DOHH2 (cell line): ENCODE measurements at regions not wholly inside any gene's neighbourhood (a gene's known extent, or its start where the extent isn't known, plus 50 kb on each side); places are given as distances from the start of the nearest gene placed in this dataset.

Experiments used
- H3F3A ChIP-seq: fragments of 200-600 bp; sonication (generic), shearing (Covaris generic); 2 replicates; pipeline ENCODE4 v1.6.0; 2016; ENCODE audit warnings: antibody characterized with exemption, mild to moderate bottlenecking; ENCODE audit not compliant: control insufficient read depth, insufficient read depth
- H3K27ac ChIP-seq: fragments of 200-600 bp; sonication (generic); 2 replicates; pipeline ENCODE4 v1.5.1; 2014; ENCODE audit warnings: low read depth, mild to moderate bottlenecking, low read length, moderate library complexity
- H3K27me3 ChIP-seq: fragments of 200-600 bp; sonication (generic); 2 replicates; pipeline ENCODE4 v1.6.1; 2014; ENCODE audit warnings: mild to moderate bottlenecking, low read length, mixed read lengths; ENCODE audit not compliant: control insufficient read depth
- H3K36me3 ChIP-seq: fragments of 200-600 bp; sonication (generic); 2 replicates; pipeline ENCODE4 v1.6.1; 2014; ENCODE audit warnings: mild to moderate bottlenecking, low read length, moderate library complexity, mixed read lengths; ENCODE audit not compliant: control insufficient read depth
- H3K4me1 ChIP-seq: fragments of 200-600 bp; sonication (generic); 2 replicates; pipeline ENCODE4 v1.6.1; 2014; ENCODE audit warnings: mild to moderate bottlenecking, low read length, mixed read lengths; ENCODE audit not compliant: control insufficient read depth
- H3K4me2 ChIP-seq: fragments of 200-600 bp; sonication (generic); 2 replicates; pipeline ENCODE4 v1.6.0; 2014; ENCODE audit warnings: mild to moderate bottlenecking, low read length, moderate library complexity
- H3K4me3 ChIP-seq: fragments of 200-600 bp; sonication (generic); 2 replicates; pipeline ENCODE4 v1.5.1; 2014; ENCODE audit warnings: mild to moderate bottlenecking, low read length, mixed read lengths
- H3K79me2 ChIP-seq: fragments of 200-600 bp; sonication (generic); 2 replicates; pipeline ENCODE4 v1.6.1; 2014; ENCODE audit warnings: mild to moderate bottlenecking, low read length, mixed read lengths; ENCODE audit not compliant: control insufficient read depth
- H3K9me2 ChIP-seq: fragments of 200-600 bp; sonication (generic); replicated peaks from 2 replicates; pipeline ENCODE4 v1.6.1; 2014; ENCODE audit warnings: mild to moderate bottlenecking, low read length, mixed read lengths; ENCODE audit not compliant: control insufficient read depth
- H3K9me3 ChIP-seq: fragments of 200-600 bp; sonication (generic); 2 replicates; pipeline ENCODE4 v1.6.1; 2014; ENCODE audit warnings: antibody characterized with exemption, low read length, mixed read lengths; ENCODE audit not compliant: control insufficient read depth, insufficient read depth
- H4K20me1 ChIP-seq: fragments of 200-600 bp; sonication (generic); 2 replicates; pipeline ENCODE4 v1.6.0; 2014; ENCODE audit warnings: low read depth, mild to moderate bottlenecking, antibody characterized with exemption, low read length, moderate library complexity; ENCODE audit not compliant: control insufficient read depth, insufficient read depth
- CTCF ChIP-seq: fragments of 200-600 bp; sonication (generic); IDR thresholded peaks from one replicate; pipeline ENCODE4 v1.5.1; 2014; ENCODE audit warnings: antibody characterized with exemption, mild to moderate bottlenecking, low read depth, low read length; ENCODE audit not compliant: poor library complexity, severe bottlenecking
- EZH2phosphoT487 ChIP-seq: fragments of 200-600 bp; sonication (generic); IDR thresholded peaks from 2 replicates; pipeline ENCODE4 v1.6.1; 2017; ENCODE audit warnings: borderline replicate concordance, mild to moderate bottlenecking, antibody characterized with exemption, low read length, moderate library complexity, mixed read lengths

- peaks cover 5% of the 10 kb centered on the region; the same call in 1 of the 2 replicates for H3K9me3 ChIP-seq
- H3K9me2 ChIP-seq = no peaks in the 10 kb centered on the region
- no peak overlapping the region for H3K27ac ChIP-seq
- no peaks in the 10 kb centered on the region for H4K20me1 ChIP-seq
- H3K79me2 ChIP-seq = no peaks in the 10 kb centered on the region
- peaks cover 5% of the 10 kb centered on the region for H3K4me1 ChIP-seq
- no peak overlapping the region for H3K4me2 ChIP-seq
- H3K4me3 ChIP-seq = no peak overlapping the region
- no peaks in the 10 kb centered on the region for H3K36me3 ChIP-seq
- no peak for TF ChIP-seq EZH2phosphoT487
- TF ChIP-seq CTCF = no peak
- no peaks in the 10 kb centered on the region for H3F3A ChIP-seq
- H3K27me3 ChIP-seq = no peaks in the 10 kb centered on the region
Measured at GRCh38 chr7:98488167-98488566, 87.3 kb upstream of the BAIAP2L1 start.

- no peak overlapping the region for H3K27ac ChIP-seq
- no peak for TF ChIP-seq CTCF
- TF ChIP-seq EZH2phosphoT487 = no peak
- no peaks in the 10 kb centered on the region for H4K20me1 ChIP-seq
- H3F3A ChIP-seq = no peaks in the 10 kb centered on the region
- H3K9me3 ChIP-seq = peaks cover 15% of the 10 kb centered on the region; the same call in 1 of the 2 replicates
- H3K4me2 ChIP-seq = no peak overlapping the region
- no peak overlapping the region for H3K4me3 ChIP-seq
- H3K36me3 ChIP-seq = no peaks in the 10 kb centered on the region
- no peaks in the 10 kb centered on the region for H3K79me2 ChIP-seq
- peaks cover 9% of the 10 kb centered on the region for H3K4me1 ChIP-seq
- no peaks in the 10 kb centered on the region for H3K9me2 ChIP-seq
- H3K27me3 ChIP-seq = no peaks in the 10 kb centered on the region
Measured at GRCh38 chr7:98483964-98484545, 83.2 kb upstream of the BAIAP2L1 start.

- H3F3A ChIP-seq = no peaks in the 10 kb centered on the region
- H4K20me1 ChIP-seq = no peaks in the 10 kb centered on the region
- no peaks in the 10 kb centered on the region for H3K9me2 ChIP-seq
- H3K27me3 ChIP-seq = no peaks in the 10 kb centered on the region
- peaks cover 9% of the 10 kb centered on the region for H3K4me1 ChIP-seq
- 0 out of 2 replicates have a peak overlapping the region, but pooled peaks have one; percentile 6 for H3K4me2 ChIP-seq
- TF ChIP-seq CTCF (no peak), EZH2phosphoT487 (no peak)
- H3K79me2 ChIP-seq = no peaks in the 10 kb centered on the region
- no peaks in the 10 kb centered on the region for H3K36me3 ChIP-seq
- H3K27ac ChIP-seq = no peak overlapping the region
- H3K9me3 ChIP-seq = peaks cover 15% of the 10 kb centered on the region; the same call in 1 of the 2 replicates
- H3K4me3 ChIP-seq = no peak overlapping the region
Measured at GRCh38 chr7:98483276-98483963, 82.5 kb upstream of the BAIAP2L1 start.
